Activated CD4-positive, alpha-beta T cell treated with anti-CD3 and anti-CD28 coated beads, Interleukin-10, Interleukin-2, amounts not matched to agents 100 ng/mL and 50 ng/mL, durations not matched to agents 16 hours and 8 hours (primary cell): ENCODE measurements at regions not wholly inside any gene's neighbourhood (a gene's known extent, or its start where the extent isn't known, plus 50 kb on each side); places are given as distances from the start of the nearest gene placed in this dataset.

ENCODE experiments used
- DNase-seq: peaks from one replicate; pipeline ENCODE4 v3.0.0-alpha.2; 2020

- DNase-seq: no peak
These were observed 1362.0 kb downstream of the PCDH9 start for GRCh38 chr13:65868099-65868498.

GRCh38 chr13:65866138-65866537 is 1364.0 kb downstream of the PCDH9 start:
- no peak for DNase-seq

GRCh38 chr13:65865206-65865605 is 1364.9 kb downstream of the PCDH9 start:
- DNase-seq: no peak

- no peak for DNase-seq
These were observed 1366.1 kb downstream of the PCDH9 start for GRCh38 chr13:65864039-65864438.

GRCh38 chr13:65860306-65860705 is 1369.8 kb downstream of the PCDH9 start:
- DNase-seq: no peak

GRCh38 chr13:65857942-65858565 is 1372.1 kb downstream of the PCDH9 start:
- no peak for DNase-seq

- no peak for DNase-seq
These were observed 1373.7 kb downstream of the PCDH9 start for GRCh38 chr13:65856431-65856830.

- DNase-seq: no peak
These were observed 1374.8 kb downstream of the PCDH9 start for GRCh38 chr13:65855242-65855805.

- DNase-seq: no peak
These were observed 1375.7 kb downstream of the PCDH9 start for GRCh38 chr13:65854431-65854830.

- DNase-seq: no peak
These were observed 1385.8 kb downstream of the PCDH9 start for GRCh38 chr13:65844266-65844841.

- no peak for DNase-seq
These were observed 1386.8 kb downstream of the PCDH9 start for GRCh38 chr13:65843314-65843731.

GRCh38 chr13:65841156-65841555 is 1389.0 kb downstream of the PCDH9 start:
- no peak for DNase-seq

GRCh38 chr13:65836066-65836465 is 1394.1 kb downstream of the PCDH9 start:
- DNase-seq: no peak

- no peak for DNase-seq
These were observed 1395.2 kb downstream of the PCDH9 start for GRCh38 chr13:65834897-65835296.

- DNase-seq: no peak
These were observed 1399.5 kb downstream of the PCDH9 start for GRCh38 chr13:65830411-65831205.

GRCh38 chr13:65829241-65830008 is 1400.7 kb downstream of the PCDH9 start:
- DNase-seq: no peak

- DNase-seq: no peak
These were observed 1403.5 kb downstream of the PCDH9 start for GRCh38 chr13:65826657-65827056.

- DNase-seq: no peak
These were observed 1405.1 kb downstream of the PCDH9 start for GRCh38 chr13:65825039-65825438.

GRCh38 chr13:65808061-65808460 is 1422.1 kb downstream of the PCDH9 start:
- DNase-seq: no peak

- DNase-seq: no peak
These were observed 1426.4 kb downstream of the PCDH9 start for GRCh38 chr13:65803530-65804392.

- DNase-seq: no peak
These were observed 1440.3 kb downstream of the PCDH9 start for GRCh38 chr13:65789815-65790214.

GRCh38 chr13:65787082-65787481 is 1443.1 kb downstream of the PCDH9 start:
- no peak for DNase-seq
